TTC549 (cell line): ENCODE measurements at regions not wholly inside any gene's neighbourhood (a gene's known extent, or its start where the extent isn't known, plus 50 kb on each side); places are given as distances from the start of the nearest gene placed in this dataset.
"Not testable (repeated sequence)": the region's sequence is repeated elsewhere in the genome, so short reads cannot be mapped to it uniquely, and the experiment has no call there.

Experiments used
- FAIRE-seq: peaks from 2 replicates; lab custom pipeline; 2012; peaks lifted over from hg19 to GRCh38; lab: Jason Lieb, UNC

DNA sequence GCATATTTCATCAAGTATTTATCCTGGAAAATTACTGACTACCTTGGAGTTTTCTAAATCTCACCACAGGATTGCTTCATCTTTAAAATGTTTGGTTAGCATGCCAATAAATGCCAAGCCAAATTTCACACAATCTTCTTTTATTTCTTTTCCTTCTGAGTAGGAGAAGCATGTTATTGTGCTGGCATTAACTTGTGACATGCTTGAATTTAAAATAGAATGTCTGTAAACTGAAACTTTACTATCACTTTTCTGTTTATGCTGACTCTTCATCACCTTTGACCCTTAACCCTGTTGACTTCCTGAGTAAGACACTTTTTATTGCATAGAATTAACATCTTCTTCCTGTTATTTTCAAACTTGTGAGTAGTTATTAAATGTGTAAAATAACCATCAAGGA is 56.2 kb upstream of the LRRTM4 start:
- no peak for FAIRE-seq

DNA sequence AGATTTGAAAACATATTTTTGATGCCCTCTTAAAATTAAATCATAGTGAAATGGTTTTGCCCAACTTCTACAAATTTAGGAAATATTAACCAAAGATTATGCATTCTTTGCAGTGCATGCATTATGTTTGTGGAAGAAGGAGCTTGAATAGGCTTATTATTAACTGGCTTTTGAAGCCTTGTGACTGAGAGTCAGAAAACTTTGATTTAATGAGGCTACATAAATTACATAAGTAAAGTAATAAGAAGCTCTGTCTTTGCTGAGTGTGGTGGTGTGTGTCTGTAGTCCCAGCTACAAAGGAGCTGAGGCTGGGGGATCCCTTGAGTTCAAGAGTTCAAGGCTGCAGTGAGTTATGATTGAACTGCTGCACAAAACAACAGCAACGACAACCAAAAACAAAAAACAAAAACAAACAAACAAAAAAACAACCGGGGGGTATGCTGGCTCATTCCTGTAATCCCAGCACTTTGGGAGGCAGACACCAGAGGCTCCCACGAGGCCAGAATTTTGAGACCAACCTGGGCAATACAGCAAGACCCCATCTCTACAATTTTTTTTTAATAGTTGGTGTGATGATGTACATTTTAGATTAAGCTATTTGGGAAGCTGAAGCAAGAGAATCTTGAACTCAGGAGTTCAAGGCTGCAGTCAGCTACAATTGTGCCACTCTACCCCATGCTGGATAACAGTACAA is 57.0 kb upstream of the LRRTM4 start:
- FAIRE-seq = no peak

DNA sequence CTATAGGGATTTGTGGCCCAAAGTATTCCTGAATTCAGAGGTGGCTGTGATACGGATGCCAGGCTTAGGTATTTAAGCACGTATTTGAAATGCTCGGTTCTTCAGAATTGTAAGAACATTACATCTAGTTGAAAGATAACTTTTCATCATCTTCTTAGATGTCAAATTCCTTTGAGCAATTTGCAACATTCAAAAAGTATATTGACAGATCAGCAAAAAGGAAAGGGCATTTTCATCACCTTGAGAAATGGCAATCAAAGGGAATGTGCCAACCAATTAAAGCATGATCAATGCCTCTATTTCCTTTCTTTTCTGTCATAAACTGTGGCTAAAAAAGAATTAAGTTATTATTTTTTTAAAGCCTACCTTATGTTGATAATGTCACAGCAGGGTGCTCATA is 66.3 kb upstream of the LRRTM4 start:
- no peak for FAIRE-seq

DNA sequence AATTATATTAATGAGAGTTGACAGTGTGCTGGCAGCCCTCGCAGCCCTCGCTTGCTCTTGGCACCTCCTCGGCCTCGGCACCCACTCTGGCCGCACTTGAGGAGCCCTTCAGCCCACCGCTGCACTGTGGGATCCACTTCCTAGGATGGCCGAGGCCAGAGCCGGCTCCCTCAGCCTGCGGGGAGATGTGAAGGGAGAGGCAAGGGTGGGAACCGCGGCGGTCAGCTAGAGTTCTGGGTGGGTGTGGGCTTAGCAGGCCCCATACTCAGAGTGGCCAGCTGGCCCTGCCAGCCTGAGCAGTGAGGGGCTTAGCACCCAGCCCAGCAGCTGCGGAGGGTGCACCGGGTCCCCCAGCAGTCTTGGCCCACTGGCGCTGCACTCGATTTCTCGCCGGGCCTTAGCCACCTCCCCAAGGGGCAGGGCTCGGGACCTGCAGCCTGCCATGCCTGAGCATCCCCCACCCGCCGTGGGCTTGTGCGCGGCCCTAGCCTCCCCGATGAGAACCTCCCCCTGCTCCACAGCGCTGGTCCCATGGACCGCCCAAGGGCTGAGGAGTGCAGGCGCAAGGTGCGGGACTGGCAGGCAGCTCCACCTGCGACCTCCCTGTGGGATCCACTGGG is 68.2 kb upstream of the LRRTM4 start:
- no peak for FAIRE-seq

DNA sequence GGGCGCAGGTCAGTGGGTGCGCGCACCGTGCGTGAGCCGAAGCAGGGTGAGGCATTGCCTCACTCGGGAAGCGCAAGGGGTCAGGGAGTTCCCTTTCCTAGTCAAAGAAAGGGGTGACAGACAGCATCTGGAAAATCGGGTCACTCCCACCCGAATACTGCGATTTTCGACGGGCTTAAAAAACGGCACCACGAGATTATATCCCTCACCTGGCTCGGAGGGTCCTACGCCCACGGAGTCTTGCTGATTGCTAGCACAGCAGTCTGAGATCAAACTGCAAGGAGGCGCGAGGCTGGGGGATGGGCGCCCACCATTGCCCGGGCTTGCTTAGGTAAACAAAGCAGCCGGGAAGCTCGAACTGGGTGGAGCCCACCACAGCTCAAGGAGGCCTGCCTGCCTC is 70.8 kb upstream of the LRRTM4 start:
- FAIRE-seq = not testable (repeated sequence)

DNA sequence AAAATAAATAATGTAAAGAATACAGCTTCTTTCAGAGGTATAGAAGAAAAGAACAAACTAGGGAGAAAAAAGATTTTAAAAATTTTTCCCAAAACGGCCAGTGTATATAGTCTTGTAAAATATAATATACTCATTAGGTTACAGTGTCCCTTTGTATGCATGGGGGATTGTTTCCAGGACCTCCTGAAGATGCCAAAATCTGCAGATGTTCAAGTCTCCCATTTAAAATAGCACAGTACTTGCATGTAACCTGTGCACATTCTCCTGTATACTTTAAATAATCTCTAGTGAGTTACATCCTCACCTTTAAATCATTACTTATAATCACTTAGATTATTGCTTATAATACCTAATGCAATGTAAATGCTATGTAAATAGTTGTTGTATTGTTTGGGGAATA is 80.6 kb upstream of the LRRTM4 start:
- no peak for FAIRE-seq

DNA sequence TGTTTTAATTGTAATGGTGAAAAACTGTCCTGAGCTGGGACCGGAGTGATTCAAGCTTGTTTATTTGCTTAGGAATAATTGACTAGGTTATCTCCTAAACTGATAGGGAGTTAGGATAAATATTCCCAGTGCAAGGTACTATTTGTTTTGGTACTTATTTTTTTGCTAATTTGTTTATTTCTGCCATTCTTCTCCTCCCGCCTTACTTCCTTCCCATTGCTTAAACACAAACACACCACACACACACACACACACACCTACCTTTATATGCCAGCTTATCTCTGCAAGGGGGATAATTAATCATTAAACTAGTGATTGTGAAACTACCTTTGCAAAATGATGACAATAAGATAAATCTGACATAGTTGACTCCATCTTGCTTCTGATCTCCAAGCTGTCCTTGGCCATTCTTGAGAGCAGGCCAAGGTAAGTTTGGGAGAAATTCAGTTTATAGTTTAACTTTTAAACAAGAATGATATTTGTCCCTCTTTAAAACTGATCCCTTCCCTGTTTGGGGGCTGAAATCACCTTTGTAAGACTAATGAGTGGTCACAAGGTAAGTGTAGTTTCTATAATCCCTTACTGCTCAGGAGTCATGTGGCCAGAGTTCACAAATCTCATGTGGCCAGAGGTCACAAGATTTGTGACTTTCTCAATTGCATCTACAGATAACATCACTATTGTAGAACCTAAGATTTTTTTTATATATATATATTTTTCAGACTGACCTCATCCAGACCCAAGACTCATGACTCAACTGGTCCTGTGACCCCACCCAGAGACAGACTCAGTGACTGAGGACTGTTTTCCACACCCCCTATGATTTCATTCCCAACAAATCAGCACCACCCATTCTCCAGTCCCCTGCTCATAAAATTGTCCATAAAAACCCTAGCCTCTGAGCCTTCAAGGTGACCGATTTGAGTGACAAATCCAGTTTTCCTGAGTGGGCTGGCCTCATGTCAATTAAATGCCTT is 83.1 kb upstream of the LRRTM4 start:
- no peak for FAIRE-seq

DNA sequence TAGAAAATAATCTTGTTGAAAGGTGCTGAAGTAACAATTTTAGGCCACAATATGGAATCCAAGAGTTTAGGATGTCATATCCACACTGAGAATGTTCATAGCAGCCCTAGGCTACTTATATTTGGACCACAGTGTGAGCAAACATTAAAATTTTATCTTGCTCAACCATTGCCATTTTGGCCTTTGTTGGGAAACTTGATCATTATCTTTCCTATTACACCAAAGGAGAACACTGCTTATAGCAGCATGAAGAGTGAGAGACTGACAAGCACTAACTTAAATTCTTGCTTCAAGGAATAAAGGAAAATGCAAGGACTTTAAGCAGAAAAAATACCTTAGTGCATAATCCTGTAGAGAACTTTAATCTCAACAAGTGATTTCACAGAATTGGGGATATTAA is 86.3 kb upstream of the LRRTM4 start:
- no peak for FAIRE-seq

DNA sequence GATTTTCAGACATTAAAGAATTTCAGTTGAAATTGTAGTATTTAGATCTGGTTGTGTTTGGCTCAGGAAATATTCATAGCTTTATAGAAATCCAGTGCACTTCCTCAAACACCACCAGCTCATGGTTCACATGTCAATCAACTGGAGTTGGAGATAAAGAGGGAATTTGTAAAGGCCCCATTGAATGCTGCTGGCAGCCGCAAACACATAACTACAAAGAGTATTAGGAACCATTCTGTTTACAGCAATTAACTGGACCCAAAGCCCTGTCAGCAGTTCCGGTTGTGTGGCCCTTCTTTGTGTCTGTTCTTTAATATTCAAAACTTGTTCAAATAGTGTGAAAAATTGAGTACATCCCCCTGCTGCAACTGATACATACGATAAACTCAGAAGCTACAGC is 107.4 kb upstream of the LRRTM4 start:
- no peak for FAIRE-seq

DNA sequence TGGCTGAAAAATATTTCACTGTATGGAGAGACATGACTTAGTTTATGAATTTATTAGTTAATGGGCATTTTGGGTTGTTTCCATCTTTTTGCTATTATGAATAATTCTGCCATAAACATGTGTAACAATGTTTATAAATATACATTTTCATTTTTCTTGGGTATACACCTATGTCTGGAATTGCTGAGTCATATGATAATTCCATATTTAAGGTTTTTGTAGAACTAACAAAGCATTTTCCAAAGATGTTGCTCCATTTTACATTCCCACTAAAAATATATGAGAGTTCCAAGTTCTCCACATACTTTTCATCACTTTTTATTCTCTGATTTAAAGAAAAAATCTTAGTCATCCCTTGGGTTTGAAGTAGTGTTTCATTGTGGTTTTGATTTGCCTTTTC is 108.8 kb upstream of the LRRTM4 start:
- FAIRE-seq = no peak

DNA sequence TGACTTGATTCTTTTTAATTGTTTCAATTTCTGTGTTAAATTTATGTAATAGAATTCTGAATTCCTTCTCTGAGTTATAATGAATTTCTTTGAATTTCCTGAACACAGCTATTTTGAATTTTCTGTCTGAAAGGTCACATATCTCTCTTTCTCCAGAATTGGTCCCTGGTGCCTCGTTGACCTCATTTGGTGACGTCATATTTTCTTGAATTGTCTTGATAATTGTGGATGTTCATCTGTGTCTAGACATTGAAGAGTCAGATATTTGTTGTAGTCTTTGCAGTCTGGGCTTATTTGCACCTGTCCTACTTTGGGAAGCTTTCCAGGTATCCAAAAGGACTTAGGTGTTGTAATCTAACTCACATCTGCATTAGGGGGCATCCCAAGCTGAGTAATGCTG is 111.4 kb upstream of the LRRTM4 start:
- no peak for FAIRE-seq

DNA sequence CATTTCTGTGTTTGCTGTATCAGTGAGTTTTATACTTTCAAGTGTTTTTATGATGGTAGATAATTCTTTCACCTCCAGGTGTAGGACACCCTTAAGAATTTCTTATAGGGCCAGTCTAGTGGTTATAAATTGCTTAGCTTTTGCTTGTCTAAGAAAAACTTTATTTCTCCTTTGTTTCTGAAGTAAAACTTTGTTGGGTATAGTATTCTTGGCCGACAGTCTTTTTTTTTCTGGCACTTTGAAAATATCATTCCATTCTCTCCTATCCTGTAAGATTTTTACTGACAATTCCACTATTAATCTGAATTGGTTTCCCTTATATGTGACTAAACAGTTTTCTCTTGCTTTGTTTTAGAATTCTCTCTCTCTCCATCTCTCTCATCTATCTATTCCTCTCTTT is 118.7 kb upstream of the LRRTM4 start:
- no peak for FAIRE-seq

DNA sequence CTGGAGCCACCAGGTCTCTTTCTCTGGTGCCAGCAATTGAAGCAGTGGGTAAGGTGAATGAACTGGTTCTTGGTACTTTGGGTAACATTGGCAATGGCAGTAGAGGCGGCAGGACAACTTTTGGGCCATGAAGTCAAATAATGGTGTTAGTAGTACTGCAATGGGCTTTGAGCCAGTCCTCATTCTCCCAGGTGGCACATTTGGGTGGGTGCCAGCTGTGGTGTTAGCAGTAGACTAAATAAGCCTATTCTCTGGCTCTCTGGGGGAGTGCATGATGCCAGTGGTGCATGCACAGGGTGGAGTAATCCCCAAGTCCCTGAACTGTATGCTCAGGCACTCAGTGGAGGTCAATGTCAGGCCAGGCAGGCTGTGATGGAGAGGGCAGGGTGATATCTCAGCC is 120.2 kb upstream of the LRRTM4 start:
- FAIRE-seq = no peak

DNA sequence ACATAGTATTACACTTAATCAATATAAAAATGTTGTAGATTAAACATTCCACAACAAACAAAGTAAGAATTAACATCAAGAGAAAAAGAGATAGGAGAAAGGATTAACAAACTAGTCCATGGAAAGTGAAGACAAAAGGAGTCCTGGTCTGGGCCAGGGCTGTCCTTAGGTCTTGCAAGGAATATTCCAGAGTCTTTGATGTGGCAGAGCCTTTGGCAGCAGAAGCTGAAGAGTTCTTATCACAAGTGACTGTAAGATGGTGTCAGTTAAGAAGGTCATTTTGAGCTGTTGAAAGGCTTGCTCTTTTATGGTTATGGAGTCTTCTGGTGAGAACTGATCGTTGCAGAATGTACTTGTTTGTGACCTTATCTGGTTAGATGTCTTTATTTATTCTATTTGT is 127.7 kb upstream of the LRRTM4 start:
- FAIRE-seq = no peak

DNA sequence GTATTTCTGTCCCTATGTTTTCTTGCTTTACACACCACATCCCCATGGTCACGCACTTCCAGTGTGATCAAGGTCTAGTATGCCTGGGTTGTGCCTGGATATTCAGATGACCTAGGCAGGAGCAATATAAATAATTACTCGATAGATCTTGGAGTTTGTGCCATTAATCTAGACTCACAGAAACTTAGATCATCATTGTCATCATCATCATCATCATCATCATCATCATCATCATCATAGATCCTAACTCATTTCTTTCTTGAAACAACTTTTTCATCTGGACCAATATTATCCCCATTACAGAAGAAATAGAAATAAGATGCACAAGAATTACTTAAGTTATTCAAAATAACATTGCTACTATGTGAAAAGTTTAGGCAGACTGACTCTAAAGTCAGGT is 130.3 kb upstream of the LRRTM4 start:
- no peak for FAIRE-seq

DNA sequence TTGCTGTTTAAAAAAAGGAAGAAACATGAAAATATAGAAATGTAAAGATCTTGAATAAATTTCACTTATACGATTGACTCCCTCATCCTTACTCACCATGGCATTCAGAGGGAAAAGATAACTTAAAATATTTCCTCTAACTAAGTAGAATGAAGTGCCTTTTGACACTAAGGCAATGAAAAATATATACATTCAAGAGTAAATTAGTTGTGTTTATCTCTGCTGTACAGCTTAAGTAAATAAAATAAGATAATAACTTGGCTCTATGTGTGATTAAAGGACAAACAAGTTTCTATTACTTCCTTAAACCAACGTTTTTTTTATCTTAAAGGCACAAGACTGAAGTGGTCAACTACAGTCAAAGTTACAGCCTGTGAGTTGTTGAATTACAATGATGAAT is 142.3 kb upstream of the LRRTM4 start:
- FAIRE-seq = no peak

DNA sequence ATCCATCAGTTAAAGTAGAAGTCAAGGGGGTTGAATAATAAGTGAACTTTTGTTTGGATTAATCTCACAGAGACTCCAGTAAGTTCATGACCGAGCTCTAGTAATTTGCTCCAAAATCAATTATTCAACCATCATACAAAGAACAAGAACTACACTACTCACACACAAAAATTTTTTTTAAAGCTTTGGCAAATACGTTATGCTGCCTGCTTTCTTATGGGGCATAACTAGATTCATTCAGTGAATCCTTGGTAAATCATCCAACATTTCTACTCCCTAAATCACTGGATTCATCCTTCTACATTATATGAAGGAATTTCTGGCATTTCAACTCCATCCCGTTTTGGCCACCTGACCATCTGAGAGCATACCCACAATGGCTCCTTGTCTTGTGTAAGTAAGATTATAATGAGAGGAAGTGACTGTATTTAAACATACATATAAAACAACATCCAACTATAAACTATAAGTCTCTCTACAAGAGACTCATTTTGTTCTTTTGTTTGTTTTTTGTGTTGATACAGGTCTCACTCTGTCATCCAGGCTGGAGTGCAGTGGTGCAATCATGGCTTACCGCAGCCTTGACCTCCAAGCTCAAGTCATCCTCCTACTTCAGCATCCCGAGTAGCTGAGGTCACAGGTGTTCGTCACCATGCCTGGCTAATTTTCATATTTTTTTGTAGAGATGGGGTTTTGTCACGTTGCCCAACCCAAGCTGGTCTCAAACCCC is 144.2 kb upstream of the LRRTM4 start:
- no peak for FAIRE-seq

DNA sequence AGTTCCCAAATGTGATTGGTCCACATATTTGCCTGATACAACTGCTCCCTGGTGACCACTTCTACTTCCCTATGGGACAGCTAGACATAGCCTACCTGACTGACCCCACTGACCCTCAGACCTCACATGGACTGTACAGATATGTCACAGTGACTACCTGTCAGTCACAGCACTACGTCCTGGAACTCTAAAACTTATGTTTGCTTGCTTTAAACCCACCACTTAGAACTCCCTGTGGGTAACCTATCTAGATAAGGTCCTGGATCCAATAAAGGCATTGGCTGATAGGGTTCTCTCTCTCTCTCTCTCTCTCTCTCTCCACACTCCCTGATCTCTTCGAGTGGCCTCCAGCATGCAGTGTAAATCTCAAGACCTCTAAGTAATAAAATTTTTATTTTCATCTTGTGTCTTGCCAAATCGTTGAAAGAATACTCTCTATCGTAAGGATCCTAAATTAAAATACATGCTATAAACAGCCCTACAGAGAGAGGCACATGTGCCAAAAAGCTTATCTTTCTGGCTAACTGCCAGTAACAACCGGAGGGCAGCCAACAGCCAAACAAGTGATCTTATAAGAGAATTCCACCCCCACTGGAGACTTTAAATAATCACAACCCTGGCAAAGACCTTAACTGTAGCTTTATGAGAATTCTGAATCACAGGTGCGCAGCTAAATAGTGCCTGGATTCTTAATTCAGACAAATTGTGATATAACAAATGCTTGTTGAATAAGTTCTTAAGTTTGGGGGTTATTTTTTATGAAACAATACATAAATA is 162.6 kb upstream of the LRRTM4 start:
- not testable (repeated sequence) for FAIRE-seq

DNA sequence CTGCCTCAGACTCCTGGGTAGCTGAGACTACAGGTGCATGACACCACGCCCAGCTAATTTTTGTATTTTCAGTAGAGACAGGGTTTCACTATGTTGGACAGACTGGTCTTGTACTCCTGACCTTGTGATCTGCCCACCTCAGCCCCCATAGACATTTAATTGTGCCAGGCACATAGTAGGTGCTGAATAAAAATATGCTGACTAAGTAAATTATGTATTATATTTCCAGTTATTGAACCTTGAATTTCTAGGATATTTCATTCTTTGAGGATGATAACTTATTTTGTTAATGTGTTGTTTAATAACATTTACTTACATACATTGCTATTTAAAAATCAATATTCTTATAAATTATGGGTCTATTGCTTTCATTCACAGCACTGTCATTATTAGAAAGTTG is 190.4 kb upstream of the LRRTM4 start:
- FAIRE-seq = no peak

DNA sequence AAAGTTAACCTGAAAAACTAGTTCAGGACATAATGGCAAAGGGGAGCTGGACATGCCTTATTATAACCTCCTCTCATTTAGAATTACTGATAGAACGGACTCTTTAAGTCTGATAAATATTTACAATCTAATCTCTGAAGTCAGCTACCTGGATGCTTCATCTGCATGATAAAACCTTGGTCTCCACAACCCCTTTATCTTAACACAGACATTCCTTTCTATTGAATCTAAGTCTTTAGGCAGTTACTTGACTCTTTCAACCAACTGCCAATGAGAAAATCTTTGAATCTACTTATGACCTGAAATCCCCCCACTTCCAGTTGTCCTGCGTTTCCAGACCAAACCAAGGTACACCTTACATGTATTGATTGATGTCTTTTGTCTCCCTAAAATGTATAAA is 191.2 kb upstream of the LRRTM4 start:
- no peak for FAIRE-seq

DNA sequence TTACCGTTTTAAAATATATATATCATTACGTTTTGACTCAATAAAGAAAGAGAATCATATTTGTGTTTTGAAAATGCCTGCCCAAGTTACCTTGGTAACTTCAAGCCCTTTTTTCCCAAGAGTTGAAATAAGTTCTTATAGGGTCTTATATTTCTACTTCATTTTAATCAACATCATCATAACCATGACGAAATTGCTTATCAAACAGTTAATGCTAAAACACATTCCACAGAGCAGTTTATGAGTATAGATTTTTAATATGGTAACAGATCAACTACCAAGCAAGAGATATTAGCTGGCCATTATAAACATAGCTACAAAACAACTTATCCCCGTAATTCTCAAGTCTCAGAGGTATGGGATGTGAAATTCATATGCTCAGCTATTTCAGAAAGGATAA is 197.9 kb upstream of the LRRTM4 start:
- no peak for FAIRE-seq

DNA sequence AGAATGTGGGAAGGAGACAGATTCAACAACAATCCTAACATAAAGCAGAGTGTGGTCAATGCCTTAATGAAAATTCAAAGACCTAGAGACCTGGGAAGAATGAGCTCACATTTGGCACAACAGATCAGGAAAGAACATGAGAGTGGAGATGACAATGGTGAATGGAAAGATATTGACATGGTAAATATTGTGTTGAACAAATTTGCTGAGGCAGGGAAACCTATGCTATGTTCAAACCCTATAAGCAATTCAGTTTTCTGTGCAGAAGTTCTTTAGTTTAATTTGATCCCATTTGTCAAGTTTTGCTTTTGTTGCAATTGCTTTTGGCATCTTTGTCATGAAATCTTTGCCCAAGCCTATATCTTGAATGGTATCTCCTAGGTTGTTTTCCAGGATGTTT is 199.4 kb upstream of the LRRTM4 start:
- FAIRE-seq = no peak
